ENCODE measurements at regions not wholly inside any gene's neighbourhood (a gene's known extent, or its start where the extent isn't known, plus 50 kb on each side); places are given as distances from the start of the nearest gene placed in this dataset.

DNA sequence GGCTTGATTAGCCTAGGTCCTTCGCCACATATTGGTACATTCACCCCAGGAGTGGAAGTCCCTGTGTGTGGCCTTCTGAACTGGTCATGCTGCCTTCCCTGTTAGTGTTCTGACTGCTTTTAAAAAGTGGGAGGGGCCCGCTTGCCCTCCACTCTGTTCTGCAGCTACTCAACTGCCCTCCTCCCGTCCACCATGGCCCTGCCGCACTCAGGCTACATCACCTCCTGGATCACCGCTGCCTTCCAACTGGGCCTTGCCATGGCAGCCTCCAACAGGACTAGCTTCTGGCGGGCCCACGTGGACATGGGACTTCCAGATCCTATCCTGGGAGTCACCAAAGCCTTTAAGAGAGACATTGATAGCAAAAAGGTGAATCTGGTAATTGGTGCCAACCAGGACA, 152.1 kb upstream of the USP24 start:
- no peak for TF ChIP-seq CTCF (IDR thresholded peaks at IDR 0.05)
- TF ChIP-seq POLR2A (IDR thresholded peaks at IDR 0.05): no peak
- TF ChIP-seq EP300 (IDR thresholded peaks at IDR 0.05): no peak

All from ovary (tissue), 3 donors.